A673 (cell line): ENCODE measurements at regions not wholly inside any gene's neighbourhood (a gene's known extent, or its start where the extent isn't known, plus 50 kb on each side); places are given as distances from the start of the nearest gene placed in this dataset.

Experiments used
- CTCF ChIP-seq: fragments of 300-800, 200-600 bp; sonication (generic); conservative IDR thresholded peaks from 2 replicates; pipeline ENCODE4 v1.5.1; 2017; ENCODE audit warnings: low read depth, mild to moderate bottlenecking, antibody characterized with exemption, low read length, moderate library complexity, mixed read lengths
- EZH2 ChIP-seq: fragments of 200-600 bp; sonication (generic); IDR thresholded peaks from 2 replicates; pipeline ENCODE4 v1.6.1; 2017; ENCODE audit warnings: borderline replicate concordance, low read depth, mild to moderate bottlenecking, mixed read lengths, antibody characterized with exemption, low read length; ENCODE audit not compliant: poor library complexity, severe bottlenecking

GRCh38 chr5:130720355-130720754, 444.7 kb downstream of the HINT1 start:
- peak; percentile 53 for TF ChIP-seq CTCF
- no peak for TF ChIP-seq EZH2
